Liver (tissue), 3 donors: ENCODE measurements at regions not wholly inside any gene's neighbourhood (a gene's known extent, or its start where the extent isn't known, plus 50 kb on each side); places are given as distances from the start of the nearest gene placed in this dataset.

ENCODE experiments used
- GABPA ChIP-seq, 2 donors: IDR thresholded peaks in 1 of 2; conservative IDR thresholded peaks in 1 of 2; 2 replicates each; pipeline ENCODE4 v1.6.1; 2016; ENCODE audit warnings: antibody characterized with exemption in 2 of 2, mild to moderate bottlenecking in 1 of 2, moderate library complexity in 1 of 2
- JUND ChIP-seq, 2 donors: IDR thresholded peaks; 2 replicates each; pipeline ENCODE4 v1.6.1; 2016; ENCODE audit warnings: antibody characterized with exemption in 2 of 2
- MAX ChIP-seq: IDR thresholded peaks from 2 replicates; pipeline ENCODE4 v1.6.1; 2016; ENCODE audit warnings: antibody characterized with exemption
- SP1 ChIP-seq: IDR thresholded peaks from 2 replicates; pipeline ENCODE4 v1.6.1; 2018; ENCODE audit warnings: antibody characterized with exemption, mild to moderate bottlenecking
- TAF1 ChIP-seq: conservative IDR thresholded peaks from 2 replicates; pipeline ENCODE4 v1.6.1; 2016; ENCODE audit warnings: antibody characterized with exemption, mild to moderate bottlenecking
- YY1 ChIP-seq: IDR thresholded peaks from 2 replicates; pipeline ENCODE4 v1.6.1; 2016; ENCODE audit warnings: antibody characterized with exemption, mild to moderate bottlenecking
- TF ChIP-seq, protein P1 (sequence below): IDR thresholded peaks from 2 replicates; pipeline ENCODE4 v1.6.1; 2016; ENCODE audit warnings: antibody characterized with exemption, mild to moderate bottlenecking
- TF ChIP-seq, protein P2 (sequence below): IDR thresholded peaks from 2 replicates; pipeline ENCODE4 v1.6.1; 2016; ENCODE audit warnings: antibody characterized with exemption
- TF ChIP-seq, protein P3 (sequence below): fragments of 150-350 bp; IDR thresholded peaks from 2 replicates; pipeline ENCODE4 v1.5.1; 2017; ENCODE audit warnings: improper control_type of control experiment, low read depth, low read length; ENCODE audit not compliant: missing input control
- donor health status: healthy.
- donor health status: healthy.

DNA sequence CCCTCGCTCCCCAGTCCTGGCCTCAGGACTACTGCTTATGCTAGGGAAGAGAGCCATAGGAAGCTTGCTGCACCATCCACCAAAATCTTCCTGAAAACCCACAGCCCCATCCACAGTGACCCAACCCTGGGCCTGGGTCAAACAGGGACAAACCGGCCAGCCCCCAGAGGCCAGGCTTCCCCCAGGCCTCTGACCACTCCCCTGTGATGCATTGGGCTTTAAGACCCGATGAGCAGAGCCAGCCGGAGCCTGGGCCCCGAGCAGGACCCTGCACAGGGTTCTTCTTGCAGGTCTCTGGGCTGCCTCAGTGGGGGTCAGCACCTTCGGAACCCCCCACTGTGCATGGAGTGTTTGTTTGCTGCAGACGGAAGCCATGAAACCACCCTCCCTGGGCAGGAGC, 583.7 kb downstream of the BRD1 start:
- TF ChIP-seq, protein P1, sequence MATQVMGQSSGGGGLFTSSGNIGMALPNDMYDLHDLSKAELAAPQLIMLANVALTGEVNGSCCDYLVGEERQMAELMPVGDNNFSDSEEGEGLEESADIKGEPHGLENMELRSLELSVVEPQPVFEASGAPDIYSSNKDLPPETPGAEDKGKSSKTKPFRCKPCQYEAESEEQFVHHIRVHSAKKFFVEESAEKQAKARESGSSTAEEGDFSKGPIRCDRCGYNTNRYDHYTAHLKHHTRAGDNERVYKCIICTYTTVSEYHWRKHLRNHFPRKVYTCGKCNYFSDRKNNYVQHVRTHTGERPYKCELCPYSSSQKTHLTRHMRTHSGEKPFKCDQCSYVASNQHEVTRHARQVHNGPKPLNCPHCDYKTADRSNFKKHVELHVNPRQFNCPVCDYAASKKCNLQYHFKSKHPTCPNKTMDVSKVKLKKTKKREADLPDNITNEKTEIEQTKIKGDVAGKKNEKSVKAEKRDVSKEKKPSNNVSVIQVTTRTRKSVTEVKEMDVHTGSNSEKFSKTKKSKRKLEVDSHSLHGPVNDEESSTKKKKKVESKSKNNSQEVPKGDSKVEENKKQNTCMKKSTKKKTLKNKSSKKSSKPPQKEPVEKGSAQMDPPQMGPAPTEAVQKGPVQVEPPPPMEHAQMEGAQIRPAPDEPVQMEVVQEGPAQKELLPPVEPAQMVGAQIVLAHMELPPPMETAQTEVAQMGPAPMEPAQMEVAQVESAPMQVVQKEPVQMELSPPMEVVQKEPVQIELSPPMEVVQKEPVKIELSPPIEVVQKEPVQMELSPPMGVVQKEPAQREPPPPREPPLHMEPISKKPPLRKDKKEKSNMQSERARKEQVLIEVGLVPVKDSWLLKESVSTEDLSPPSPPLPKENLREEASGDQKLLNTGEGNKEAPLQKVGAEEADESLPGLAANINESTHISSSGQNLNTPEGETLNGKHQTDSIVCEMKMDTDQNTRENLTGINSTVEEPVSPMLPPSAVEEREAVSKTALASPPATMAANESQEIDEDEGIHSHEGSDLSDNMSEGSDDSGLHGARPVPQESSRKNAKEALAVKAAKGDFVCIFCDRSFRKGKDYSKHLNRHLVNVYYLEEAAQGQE: no peak
- TF ChIP-seq, protein P2, sequence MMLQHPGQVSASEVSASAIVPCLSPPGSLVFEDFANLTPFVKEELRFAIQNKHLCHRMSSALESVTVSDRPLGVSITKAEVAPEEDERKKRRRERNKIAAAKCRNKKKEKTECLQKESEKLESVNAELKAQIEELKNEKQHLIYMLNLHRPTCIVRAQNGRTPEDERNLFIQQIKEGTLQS: no peak
- TF ChIP-seq, protein P3, sequence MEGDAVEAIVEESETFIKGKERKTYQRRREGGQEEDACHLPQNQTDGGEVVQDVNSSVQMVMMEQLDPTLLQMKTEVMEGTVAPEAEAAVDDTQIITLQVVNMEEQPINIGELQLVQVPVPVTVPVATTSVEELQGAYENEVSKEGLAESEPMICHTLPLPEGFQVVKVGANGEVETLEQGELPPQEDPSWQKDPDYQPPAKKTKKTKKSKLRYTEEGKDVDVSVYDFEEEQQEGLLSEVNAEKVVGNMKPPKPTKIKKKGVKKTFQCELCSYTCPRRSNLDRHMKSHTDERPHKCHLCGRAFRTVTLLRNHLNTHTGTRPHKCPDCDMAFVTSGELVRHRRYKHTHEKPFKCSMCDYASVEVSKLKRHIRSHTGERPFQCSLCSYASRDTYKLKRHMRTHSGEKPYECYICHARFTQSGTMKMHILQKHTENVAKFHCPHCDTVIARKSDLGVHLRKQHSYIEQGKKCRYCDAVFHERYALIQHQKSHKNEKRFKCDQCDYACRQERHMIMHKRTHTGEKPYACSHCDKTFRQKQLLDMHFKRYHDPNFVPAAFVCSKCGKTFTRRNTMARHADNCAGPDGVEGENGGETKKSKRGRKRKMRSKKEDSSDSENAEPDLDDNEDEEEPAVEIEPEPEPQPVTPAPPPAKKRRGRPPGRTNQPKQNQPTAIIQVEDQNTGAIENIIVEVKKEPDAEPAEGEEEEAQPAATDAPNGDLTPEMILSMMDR: no peak
- TF ChIP-seq JUND (IDR thresholded peaks at IDR 0.05) (no peak), GABPA (IDR thresholded peaks at IDR 0.05 in 1 of 2, conservative IDR thresholded peaks at IDR 0.05 in 1 of 2) (no peak), MAX (no peak), TAF1 (no peak), SP1 (no peak), YY1 (no peak)
